ENCODE measurements at regions not wholly inside any gene's neighbourhood (a gene's known extent, or its start where the extent isn't known, plus 50 kb on each side); places are given as distances from the start of the nearest gene placed in this dataset.

DNA sequence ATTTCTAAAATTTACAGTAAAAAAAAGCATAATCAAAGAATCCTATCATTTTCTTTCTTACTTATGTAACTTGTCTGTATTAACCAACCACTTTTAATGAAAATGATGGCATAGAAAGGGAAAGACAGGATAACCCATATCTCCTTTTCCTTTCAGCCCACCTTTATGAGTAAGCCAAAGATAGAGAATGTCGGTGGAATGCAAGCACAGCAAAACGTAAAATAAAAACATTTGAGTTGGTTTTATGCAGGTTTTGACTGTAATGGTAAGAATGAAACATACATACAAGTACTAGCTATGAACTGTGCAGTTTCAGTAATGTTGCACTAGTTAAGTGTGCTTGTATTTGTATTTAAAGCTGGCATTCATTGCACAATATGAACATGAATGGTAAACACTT lies 360.3 kb downstream of the FOXG1 start:
- DNase-seq = no peak

DNA sequence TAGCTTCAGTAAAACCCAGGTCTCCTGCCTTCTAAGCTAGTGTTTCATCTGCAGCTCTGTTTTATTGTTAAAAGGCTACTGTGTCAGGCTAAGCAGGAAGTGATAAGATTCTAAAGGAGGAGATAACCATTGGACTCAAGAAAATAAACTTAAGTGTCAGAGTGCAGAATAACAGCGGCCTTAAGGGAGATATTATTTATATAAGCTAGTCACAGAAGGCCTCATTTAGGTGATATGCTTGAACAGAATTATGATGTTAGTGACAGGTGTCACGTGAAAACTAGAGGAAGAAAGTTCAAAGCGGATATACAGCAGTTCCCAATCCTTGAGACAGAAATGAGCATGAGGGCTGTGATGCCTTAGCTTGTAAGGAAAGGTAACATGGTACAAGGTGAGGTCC lies 373.4 kb downstream of the FOXG1 start:
- DNase-seq = no peak

DNA sequence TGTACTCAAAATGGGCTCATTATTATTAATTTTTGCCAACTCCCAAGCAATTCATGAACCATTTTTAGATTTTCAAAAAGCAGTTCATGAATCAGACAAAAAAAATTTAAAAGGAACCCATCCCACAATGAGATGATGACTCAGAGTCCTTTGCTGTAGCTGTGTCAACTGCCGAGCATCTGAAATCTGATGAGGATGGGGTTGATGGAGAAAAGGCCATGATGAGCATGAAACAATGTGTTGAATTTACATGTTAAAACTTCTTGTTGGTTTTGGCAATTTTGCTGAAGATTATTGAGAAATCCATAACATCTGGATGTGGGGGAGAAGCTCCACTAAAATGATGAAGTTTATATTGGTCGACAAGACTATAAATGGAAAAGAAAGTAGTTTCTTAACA lies 378.0 kb downstream of the FOXG1 start:
- DNase-seq = no peak

DNA sequence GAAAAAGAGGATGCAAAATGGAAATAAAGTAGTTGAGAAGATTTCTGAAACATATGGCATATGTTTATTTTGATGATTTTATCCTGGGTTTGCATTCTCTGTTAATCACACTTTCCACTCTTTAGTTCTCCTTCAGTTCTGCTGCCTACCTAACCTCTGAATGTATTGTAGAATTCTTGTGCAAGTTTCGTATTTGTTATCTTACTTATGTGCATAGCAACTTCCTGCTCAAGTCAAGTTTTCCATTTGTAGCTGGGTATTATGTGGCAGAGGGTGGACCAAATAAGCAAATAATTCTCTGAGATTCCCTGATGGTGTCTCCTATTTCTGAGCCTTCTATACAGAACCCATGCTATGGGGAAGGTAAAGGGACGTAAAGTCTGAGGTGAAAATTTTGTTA lies 381.6 kb downstream of the FOXG1 start:
- DNase-seq = no peak

DNA sequence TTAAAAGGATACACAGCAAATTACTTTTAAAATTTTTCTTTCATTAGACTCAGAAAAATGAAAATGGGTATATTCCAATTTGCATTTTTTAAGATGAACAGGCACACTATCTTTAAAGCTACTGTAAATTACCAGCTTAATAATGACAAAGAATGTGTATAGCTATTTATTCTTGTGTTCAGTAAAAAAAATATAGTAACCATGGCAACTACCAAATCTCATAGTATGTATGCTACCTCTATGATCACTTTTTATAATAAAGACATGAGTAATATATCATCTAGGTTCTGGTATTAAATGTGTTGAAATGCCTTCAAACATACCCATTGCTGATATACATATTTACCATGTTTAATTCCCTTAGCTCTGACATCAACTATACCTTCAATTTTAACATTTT lies 383.2 kb downstream of the FOXG1 start:
- DNase-seq = no peak

DNA sequence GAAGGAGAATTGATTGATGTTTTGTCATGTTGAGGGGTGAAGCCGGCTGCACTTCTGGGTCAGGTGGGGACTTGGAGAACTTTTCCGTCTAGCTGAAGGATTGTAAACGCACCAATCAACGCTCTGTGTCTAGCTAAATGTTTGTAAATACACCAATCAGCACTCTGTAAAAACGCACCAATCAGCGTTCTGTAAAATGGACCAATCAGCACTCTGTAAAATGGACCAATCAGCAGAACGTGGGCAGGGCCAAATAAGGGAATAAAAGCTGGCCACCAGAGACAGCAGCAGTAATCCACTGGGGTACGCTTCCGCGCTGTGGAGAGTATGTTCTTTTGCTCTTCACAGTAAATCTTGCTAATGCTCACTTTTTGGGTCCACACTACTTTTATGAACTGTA lies 384.1 kb downstream of the FOXG1 start:
- DNase-seq = no peak

DNA sequence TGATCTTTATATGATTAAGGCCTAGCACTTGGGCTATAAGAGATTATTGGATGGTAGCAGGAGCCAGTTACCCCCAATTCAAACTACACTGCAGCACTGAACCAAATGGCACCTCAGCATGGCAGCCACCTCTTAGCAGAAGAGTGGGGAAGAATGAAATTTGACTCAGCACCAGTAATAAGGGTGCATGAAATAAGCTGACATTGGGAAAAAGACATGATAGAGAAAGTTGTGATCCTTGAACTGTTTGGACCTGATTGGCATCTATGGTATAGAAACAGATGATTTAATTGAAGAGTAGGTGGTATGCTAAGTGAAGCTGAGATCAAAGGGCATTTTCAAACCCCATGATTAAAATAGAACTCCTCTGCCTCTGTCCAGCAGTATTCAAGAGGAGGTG lies 389.5 kb downstream of the FOXG1 start:
- DNase-seq = no peak

DNA sequence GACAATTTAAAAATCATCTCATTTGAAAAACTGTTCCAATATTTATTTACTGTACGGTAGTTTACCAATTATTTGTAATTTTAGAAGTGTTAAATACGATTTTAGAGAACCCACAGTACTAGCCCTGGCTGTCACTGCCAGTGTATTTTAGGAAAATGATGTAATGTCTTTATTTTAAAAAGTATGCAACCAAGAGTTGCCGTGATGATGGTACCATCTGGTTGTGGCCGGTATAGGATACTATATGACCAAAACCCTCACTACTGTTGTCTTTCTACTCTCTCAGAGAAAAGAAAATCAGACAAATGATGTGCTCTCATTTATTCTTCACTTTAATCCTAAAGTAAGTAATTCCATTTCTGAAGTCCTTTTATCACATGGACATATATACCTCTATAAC lies 395.0 kb downstream of the FOXG1 start:
- DNase-seq = no peak

DNA sequence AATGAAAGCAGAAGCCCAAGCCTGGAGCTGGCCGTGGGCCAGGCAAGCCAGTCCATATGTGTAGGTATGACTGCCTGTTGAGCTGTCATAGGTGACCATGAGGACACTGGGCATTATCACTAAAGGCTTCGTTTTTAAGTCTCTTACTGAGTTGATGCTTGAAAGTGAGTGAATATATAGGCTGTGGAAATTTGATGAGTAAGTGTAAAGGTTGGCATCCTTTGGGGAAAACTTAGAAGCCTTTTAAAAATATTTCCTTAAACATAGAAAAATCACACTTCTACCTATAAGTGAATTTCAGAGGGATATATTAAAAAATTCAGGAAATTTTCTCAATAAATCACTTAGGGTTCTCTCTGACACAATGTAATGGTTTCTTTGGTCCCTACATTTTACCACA lies 396.5 kb downstream of the FOXG1 start:
- no peak for DNase-seq

DNA sequence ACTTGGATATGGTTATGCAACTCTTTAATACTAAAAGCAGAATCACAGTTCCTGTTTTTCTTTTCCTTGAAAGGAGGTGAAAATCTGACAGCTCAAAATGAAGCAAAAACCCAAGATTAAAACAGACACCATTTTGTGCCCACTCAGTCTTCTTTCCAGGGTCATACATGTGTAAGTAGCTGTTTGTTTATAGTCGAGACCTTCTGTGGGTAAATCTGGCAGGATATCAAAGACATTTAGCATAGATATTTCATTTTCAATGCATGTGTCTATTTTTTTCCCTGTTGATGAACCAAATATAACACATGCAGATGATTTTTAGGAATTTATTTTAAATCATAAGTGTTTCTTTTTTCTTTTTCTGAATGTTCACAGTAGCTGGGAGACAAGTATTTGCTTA lies 398.8 kb downstream of the FOXG1 start:
- no peak for DNase-seq

DNA sequence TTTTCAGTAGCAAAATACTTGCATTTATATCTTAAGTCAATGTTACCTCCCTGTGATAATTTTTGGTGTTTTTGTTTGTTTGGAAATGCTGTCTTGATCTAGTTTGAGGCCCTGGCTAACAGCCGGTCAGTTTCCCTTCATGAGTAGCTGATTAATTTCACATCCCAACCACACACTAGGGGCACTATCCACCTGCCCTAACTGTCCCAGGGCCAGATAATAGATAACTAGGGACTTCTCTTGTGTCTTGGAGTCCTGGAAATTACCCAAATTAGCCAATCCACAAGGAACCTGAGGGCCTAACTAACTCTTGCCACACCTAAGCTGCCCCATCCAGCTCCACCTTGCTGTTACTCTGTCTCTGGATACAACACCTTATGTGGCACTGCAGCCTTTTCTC lies 399.9 kb downstream of the FOXG1 start:
- DNase-seq = no peak

DNA sequence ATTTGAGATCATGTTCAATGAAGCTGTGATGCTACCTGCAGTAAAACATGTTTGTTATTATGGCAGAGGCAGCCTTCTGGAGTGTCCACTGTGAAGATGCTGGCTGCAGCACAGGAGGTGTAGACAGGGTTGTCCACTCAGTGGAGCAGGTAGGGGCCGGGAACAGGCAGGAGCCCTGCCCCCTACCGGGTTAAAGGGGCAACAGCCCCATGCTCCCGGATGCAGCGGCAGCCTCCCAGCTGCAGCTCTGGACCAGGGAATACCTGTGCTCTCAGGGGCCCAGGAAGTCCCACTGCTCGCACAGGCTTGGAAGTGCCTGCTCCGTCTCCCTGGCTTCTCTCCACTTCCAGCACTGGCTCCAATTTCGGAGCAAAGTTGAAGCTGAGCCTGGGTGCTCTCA lies 401.6 kb downstream of the FOXG1 start:
- no peak for DNase-seq

DNA sequence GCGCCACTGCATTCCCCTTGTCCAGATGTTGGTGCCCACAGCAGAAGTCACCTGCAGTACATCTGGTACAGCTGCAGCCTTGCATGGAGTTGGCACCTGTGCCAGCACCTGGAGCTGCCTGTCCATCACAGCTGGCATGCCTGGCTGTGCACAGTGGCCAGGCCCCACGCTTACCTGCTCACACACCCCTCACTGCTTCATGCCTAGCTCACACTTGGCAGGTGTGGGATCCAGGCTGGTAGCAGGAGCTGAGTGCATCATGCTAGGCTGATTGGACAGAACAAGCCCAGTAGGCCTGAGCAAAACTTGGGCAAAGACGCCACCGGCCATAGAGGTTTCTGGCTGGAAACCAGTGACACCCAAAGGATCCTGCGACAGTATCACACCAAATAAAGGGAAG lies 402.8 kb downstream of the FOXG1 start:
- no peak for DNase-seq

DNA sequence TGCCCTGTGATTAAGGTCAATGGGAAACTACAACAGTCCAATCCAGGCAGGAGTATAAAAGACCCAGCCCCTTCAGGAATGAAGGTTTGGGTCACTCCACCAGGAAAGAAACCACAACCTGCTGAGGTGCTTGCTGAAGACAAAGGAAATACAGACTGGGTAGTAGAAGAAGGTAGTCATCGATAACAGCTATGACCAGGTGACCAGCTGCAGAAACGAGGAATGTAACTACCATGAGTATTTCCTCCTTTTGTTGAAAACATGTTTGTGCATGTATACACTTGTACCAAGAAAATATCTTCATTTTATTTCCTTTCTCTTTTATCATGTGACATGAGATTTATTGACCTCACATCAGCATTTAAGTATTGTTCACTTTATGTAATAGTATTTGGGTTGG lies 409.1 kb downstream of the FOXG1 start:
- DNase-seq = no peak

DNA sequence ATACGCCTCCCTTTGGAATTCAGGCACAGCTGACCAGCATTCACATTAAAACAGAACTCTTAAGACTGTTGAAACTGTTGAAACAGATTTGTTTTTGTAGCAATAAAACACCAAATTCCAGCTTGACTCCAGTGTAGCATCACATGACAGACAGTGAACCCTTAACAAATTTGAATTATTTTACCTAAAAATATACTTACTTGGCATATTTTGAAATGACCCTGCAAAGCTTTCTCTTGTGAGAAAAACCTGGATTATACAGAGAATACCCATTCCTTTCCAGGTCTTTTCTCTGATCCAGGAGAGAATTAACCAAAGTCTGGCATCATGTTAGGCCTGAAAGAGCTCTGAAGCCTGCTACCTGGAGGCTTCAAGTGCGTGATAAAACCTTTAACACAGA lies 410.3 kb downstream of the FOXG1 start:
- DNase-seq = no peak

DNA sequence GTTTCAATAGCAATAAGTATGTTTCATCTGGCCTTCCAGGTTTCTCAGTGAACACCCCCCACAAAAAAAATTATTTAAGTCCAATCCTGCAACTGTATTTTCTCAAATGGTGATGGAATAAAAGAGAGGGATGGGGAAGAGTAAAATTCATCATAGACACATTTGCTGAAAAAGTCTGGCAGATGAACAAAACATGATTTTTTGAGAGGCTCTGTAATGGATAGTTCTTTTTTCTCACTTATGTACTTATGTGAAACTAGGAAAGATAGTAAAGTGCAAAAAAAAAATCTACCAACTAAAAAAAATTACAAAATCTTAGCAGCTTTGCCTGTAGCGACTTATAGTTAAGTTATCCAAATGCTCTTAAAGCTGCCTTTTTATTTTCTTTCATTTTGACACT lies 412.4 kb downstream of the FOXG1 start:
- no peak for DNase-seq

DNA sequence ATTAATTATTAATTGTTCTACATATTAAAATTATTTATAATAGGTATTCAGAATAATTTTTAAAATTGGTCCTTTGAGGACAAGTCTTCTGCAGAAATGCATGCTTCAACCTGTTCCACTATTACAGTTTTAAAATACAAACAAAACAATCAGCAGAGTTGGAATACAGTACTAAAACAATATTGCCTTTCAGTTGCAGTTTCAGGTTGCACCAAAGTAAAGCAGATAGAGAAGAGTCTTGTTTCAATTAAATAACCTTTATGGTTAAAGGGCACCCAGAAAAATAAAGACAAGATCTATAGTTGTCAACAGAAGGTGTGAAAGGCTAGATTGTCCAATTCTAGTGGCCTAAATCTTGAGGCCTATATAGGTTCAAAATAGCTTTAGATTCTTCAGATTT lies 424.5 kb downstream of the FOXG1 start:
- no peak for DNase-seq

DNA sequence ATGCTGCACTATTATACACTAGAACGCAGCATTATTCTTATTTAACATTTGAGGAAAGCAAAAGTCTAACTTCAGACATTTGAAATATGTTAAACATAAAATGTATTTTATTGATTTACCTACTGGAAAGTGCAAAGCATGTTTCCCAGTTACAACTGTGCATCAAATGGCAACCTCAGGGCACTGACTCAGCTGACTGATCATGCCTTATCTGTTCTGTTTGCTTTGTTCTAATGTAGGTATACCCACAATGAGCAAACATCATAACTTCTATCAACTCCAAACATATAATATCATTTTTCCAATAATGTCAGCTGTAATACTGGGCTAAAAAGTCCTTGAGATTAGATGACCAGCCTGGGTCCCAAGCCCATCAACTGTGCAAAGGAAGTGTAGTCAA lies 431.0 kb downstream of the FOXG1 start:
- DNase-seq = no peak

DNA sequence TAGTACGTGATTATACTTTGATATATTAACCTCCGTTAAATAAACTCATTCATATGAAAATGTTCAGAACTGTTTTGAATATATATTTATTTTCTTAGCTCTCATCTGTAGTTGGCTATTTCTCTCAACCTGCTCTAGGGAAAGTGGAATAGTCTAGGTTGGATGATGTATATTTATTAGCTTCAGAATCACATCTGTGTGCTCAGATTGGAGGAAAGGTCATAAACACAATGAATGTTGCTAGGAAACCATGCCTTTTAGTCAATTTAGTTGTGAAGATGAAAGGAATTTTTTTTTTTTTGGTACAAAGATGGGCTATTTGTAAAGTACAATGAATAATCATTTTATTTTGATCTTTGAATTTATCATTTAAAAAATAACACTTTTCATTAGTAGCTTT lies 439.1 kb downstream of the FOXG1 start:
- DNase-seq = no peak

DNA sequence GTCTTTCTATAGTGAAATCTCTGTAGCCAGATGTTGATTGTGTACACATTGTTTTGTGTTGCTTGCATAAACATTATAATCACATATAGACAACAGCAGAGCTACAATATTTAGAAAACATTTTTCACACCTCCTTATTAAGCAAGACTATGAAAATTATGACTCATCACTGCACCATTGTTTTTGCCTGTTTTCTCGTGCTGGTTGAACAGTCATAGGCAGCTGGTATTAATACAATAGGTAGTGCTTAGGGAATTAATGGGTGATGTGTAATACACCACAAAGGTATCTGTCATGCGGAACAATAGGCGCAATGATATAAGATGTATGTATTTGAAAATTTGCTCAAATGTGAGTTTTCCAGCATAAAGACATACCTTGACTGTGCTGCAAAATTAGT lies 449.3 kb downstream of the FOXG1 start:
- DNase-seq = peak; percentile 81

DNA sequence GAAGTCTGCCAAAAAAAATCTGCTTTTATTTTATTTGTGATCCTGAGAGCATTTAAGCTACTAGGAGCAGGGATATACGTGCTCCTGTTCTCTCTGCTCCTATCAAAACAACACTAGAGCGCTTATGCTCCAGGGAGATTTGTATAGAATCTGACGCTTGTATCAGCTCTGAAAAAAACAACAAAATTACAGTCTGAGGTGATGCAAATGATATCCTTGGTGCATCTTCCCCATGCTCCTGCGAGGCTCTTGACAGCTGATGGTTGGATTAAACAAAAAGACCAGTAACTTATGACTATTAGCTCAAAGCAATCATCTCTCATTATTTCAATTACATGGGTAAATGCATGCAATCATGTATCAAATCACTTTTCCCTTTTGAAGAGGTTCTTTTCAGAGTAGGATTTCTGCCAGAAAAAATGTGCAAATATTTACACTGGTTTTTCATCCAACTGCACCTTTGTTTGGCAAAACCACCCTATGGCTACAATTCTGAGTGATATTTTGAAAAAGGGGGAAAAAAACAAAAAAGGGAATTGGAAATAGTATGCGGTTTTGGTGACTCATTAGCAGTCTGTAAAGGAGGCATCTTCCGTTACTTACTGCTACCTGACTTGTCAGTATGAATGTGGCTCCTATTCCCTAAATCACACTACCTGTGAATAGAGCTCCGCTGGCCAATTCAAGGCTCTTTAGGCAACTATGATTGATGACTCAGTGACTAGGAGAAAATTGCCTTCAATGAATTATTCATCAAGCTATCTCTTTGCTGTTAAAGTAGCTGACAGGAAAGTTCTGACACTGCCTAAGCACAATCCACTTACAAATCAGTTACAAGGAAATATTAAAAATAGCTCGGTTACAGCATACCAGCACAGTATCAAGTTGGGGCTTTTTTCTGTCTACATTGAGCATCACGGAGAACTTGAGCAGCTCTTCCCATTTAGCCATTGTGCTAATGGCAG lies 450.0 kb downstream of the FOXG1 start:
- peak; percentile 98 for DNase-seq

DNA sequence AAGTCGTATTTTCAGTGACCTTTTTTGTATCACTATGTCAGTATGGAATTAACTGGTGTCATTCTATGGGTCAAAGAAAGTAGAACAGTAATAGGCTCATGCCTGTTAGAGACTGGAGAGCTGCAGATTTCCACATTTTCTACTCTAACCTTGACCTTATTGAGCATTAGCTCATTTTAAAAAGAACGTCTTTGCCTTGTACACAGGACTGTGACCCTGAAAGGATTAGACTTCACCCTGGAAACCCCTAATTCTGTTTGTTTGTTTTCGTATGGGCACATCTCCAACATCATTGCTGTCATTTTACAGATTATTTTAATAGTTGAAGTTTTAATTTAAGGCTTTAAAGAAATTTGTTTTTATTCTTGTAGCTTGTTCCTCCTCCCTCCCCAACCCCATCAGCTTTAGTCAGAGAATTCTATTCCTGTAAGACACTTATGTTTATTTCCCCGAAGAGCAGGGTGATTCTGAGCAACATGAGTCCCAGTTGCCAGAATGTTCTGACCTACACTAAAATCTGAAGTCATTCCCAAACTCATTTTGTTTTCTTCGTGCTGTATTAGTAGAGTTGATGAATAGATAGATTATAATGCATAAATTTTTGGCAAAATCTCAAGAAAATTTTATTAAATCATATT lies 451.3 kb downstream of the FOXG1 start:
- no peak for DNase-seq

DNA sequence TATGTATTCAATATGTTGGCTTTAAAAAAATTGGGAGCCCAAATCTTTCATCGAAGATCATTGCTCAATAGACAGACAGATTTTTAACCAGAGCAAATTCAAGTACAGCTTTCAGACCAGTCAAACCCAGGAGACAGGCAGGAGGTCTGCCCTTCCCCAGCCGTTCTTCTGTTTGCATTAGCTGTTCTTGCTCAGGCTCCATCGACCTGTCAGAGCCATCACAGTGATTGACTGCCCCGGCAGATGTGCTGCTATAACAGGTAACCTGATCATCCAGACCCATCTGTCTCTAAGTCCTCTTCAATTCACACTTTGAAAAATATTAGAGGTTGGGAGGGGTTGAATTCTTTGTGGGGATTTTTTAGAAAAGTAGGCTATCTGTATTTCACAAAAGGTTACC lies 453.5 kb downstream of the FOXG1 start:
- DNase-seq = no peak

DNA sequence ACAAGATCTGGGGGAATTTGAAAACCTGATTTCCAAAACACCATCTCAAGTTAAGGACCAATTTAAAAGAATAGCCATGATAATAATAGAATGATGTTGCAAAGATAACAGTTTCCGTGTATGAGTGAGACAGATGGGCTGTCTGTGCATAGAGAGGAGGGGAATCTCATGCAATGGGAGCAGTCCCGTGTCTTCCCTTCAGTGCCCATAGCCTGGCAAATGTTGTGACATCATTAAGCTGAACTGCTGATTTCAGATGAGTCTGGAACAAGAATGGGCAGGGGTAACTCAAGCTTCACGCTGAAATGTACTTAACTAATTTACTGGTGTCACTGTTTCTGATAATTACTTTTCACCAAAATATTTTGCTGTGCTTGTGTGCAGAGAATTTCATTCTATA lies 454.0 kb downstream of the FOXG1 start:
- no peak for DNase-seq

DNA sequence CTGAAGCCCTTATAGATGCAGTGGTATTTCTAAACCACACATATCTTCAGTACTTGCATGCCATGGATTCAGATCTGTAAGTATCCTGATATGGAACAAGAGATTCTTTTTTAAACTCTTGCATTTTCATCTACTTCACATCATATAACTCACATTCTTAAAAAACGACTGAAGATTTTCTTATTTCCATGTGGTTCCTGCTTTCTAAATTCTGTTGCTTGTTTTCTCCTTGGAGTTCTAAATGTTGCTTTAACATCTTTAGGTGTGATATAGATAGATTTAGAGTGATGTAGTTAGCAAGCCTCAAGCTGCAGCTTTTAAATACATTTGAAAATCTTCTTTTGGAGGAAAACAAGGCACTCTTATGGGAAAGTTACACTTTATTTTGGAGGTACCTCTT lies 455.4 kb downstream of the FOXG1 start:
- DNase-seq = no peak
